NT2/D1 (cell line): ENCODE measurements at regions not wholly inside any gene's neighbourhood (a gene's known extent, or its start where the extent isn't known, plus 50 kb on each side); places are given as distances from the start of the nearest gene placed in this dataset.

ENCODE experiments used
- SUZ12 ChIP-seq: IDR thresholded peaks from 2 replicates; pipeline ENCODE4 v1.6.1; 2011; ENCODE audit not compliant: insufficient read length, insufficient read depth; ENCODE audit errors: extremely low read depth
- YY1 ChIP-seq: IDR thresholded peaks from 2 replicates; pipeline ENCODE4 v1.6.1; 2011; ENCODE audit not compliant: insufficient read length, insufficient read depth

DNA sequence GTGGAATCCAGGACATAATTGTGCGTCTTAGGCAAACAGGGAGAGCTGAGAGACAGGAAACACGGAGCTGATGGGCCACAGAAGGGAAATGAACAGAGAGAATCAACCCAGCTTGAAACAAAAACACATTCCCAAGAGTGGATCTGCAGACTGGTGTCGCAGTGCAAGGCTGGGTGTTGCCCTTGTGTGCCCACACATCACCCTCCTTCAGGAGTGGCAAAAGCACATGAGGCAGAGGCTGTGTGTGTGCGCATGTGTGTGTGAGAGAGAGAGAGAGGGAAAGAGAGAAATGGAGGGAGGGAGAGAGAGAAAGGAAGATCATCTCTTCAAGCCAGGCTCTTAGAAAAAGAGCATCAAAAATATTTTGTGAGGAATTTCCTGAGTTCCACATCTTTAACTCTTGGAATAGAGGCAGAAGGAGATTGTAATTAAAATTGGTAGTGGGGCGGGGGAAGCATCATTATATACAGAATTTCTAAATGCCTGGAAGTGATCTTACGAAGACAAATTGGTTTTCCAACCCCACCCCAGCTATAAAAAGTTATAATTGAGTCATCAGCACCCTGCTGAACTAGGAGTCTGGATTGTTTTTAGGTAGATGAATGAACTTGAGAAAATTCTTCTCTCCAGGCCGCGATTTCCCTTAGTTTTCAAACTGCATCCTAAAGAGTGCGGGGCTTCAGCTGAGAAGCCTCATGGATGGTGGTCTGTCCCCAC lies 480.7 kb downstream of the NPHP4 start:
- TF ChIP-seq YY1 (no peak), SUZ12 (no peak)
